ENCODE measurements at regions not wholly inside any gene's neighbourhood (a gene's known extent, or its start where the extent isn't known, plus 50 kb on each side); places are given as distances from the start of the nearest gene placed in this dataset.

DNA sequence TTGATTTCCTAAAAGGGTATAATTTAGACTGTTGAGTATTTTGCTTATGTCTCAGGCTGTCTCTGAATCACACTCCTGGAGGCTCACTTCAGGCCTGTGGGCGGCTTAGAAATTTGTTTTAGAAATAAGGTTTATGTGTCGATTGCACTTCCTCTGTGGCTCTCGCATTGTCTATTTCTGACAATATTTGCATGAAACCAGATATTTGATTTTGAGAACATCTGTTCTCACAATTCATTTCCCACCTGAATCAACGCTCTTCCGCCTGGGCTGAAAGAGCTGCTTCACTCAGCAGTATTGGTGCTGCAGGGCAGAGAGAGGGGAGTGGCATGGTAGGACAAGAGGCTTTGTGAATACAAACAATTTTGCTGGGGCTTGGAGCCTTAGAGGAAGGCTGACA lies 262.0 kb downstream of the ADRA2A start:
- Mint-ChIP-seq H3K9me3 (peaks cover 49% of the 10 kb centered on the region), H3K4me3 (no peak overlapping the region), H3K4me1 (peaks cover 7% of the 10 kb centered on the region), H3K27ac (no peak overlapping the region), H3K27me3 (ENCODE audit: low read depth, poor library complexity) (peaks cover 4% of the 10 kb centered on the region), H3K36me3 (ENCODE audit: low read depth) (peaks cover 9% of the 10 kb centered on the region)
- no peak for TF ChIP-seq CTCF (IDR thresholded peaks at IDR 0.05)
- no peak for DNase-seq

DNA sequence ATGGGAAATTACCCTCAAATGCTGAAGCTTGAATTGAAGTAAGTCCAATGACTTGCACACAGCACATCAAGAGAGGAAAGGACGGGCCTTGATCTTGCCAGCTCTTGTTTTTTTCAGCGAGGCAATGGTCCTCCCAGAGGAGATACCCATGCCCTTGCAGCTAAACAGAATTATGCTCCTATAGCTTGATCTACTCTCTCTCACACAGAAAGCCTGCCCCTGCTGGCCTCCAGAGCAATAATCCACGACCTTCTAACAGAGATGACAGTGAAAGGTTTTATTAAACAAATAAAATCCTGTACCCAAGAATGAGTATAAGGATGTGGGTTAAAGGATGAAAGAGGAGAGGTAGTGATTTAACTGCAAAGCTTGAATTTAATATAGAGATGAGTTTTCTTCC lies 268.0 kb downstream of the ADRA2A start:
- Mint-ChIP-seq H3K27ac (no peak overlapping the region), H3K27me3 (ENCODE audit: low read depth, poor library complexity) (no peaks in the 10 kb centered on the region), H3K36me3 (ENCODE audit: low read depth) (peaks cover 9% of the 10 kb centered on the region), H3K4me3 (no peak overlapping the region), H3K9me3 (peaks cover 38% of the 10 kb centered on the region), H3K4me1 (no peaks in the 10 kb centered on the region)
- no peak for DNase-seq
- no peak for TF ChIP-seq CTCF (IDR thresholded peaks at IDR 0.05)

- TF ChIP-seq CTCF (IDR thresholded peaks at IDR 0.05), result no peak
- Mint-ChIP-seq H3K27ac (no peak overlapping the region), H3K4me3 (no peak overlapping the region), H3K36me3 (ENCODE audit: low read depth) (no peaks in the 10 kb centered on the region), H3K27me3 (ENCODE audit: low read depth, poor library complexity) (no peaks in the 10 kb centered on the region), H3K9me3 (peaks cover 11% of the 10 kb centered on the region), H3K4me1 (no peaks in the 10 kb centered on the region)
- DNase-seq, result no peak
Observed at GRCh38 chr10:111347386-111348013, 270.7 kb downstream of the ADRA2A start.

DNA sequence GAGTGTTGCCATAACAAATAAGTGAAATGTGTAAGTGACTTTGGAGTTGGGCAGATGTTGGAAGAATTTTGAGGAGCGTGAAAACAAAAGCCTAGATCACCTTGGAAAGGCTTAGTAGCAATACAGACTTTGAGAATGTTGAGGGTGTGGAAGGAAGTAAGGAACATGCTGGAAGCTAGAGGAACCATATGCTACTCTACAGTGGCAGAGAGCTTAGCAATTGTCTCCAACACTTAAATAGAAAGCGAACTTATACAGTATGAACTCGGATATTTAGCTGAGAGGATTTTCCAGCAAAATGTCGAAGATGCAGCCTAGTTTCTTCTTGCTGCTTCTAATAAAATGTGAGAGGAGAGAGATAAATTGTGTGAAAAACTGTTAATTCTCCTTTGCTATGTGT lies 271.2 kb downstream of the ADRA2A start:
- Mint-ChIP-seq H3K9me3 (peaks cover 6% of the 10 kb centered on the region), H3K36me3 (ENCODE audit: low read depth) (no peaks in the 10 kb centered on the region), H3K27ac (no peak overlapping the region), H3K27me3 (ENCODE audit: low read depth, poor library complexity) (no peaks in the 10 kb centered on the region), H3K4me3 (no peak overlapping the region), H3K4me1 (no peaks in the 10 kb centered on the region)
- DNase-seq, result no peak
- no peak for TF ChIP-seq CTCF (IDR thresholded peaks at IDR 0.05)

- H3K4me3 Mint-ChIP-seq, result no peak overlapping the region
- no peak for TF ChIP-seq CTCF (IDR thresholded peaks at IDR 0.05)
- H3K4me1 Mint-ChIP-seq, result no peaks in the 10 kb centered on the region
- peaks cover 4% of the 10 kb centered on the region for H3K27me3 Mint-ChIP-seq (ENCODE audit: low read depth, poor library complexity)
- H3K36me3 Mint-ChIP-seq (ENCODE audit: low read depth), result no peaks in the 10 kb centered on the region
- no peaks in the 10 kb centered on the region for H3K9me3 Mint-ChIP-seq
- no peak overlapping the region for H3K27ac Mint-ChIP-seq
- DNase-seq, result no peak
Observed at GRCh38 chr10:111354859-111355258, 278.0 kb downstream of the ADRA2A start.

DNA sequence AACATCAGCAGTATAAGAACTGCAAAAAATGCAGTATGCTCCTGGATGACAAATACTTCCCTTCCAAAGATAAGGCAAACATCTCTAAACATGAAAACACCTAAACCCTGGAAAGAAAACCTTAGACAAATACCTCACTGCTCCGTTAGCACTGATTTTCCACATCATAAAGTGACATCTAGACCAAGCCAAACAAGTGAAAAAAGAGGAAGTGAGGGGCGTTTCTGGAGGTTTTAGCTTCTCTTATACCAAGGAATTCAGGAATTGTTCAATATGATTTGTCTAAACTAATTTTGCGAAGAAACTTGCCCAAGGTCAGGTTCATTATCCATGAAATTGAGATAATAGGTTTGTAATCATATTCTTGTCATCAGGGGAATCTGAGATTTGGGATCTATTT lies 279.7 kb downstream of the ADRA2A start:
- H3K27me3 Mint-ChIP-seq (ENCODE audit: low read depth, poor library complexity), result peaks cover 4% of the 10 kb centered on the region
- no peaks in the 10 kb centered on the region for H3K4me1 Mint-ChIP-seq
- no peaks in the 10 kb centered on the region for H3K9me3 Mint-ChIP-seq
- no peak for TF ChIP-seq CTCF (IDR thresholded peaks at IDR 0.05)
- H3K36me3 Mint-ChIP-seq (ENCODE audit: low read depth), result no peaks in the 10 kb centered on the region
- H3K27ac Mint-ChIP-seq, result no peak overlapping the region
- no peak for DNase-seq
- H3K4me3 Mint-ChIP-seq, result no peak overlapping the region
